Large intestine (tissue), 3 donors: ENCODE measurements at regions not wholly inside any gene's neighbourhood (a gene's known extent, or its start where the extent isn't known, plus 50 kb on each side); places are given as distances from the start of the nearest gene placed in this dataset.
"Not testable (repeated sequence)": the region's sequence is repeated elsewhere in the genome, so short reads cannot be mapped to it uniquely, and the experiment has no call there.

Experiments
- DNase-seq, 2 donors: peaks; one replicate each; pipeline versions ENCODE4 v3.0.0 to v3.0.0-alpha.2; 2013
- H3K27ac ChIP-seq: one replicate; pipeline ENCODE4 v1.5.1; 2013; ENCODE audit warnings: low read length
- H3K27me3 ChIP-seq: 2 replicates; pipeline ENCODE4 v1.6.1; 2013; ENCODE audit warnings: low read length; ENCODE audit not compliant: control insufficient read depth, insufficient read depth
- H3K36me3 ChIP-seq: 2 replicates; pipeline ENCODE4 v1.6.1; 2013; ENCODE audit warnings: low read length; ENCODE audit not compliant: control insufficient read depth, insufficient read depth
- H3K4me1 ChIP-seq: one replicate; pipeline ENCODE4 v1.6.1; 2013; ENCODE audit warnings: low read length; ENCODE audit not compliant: control insufficient read depth, insufficient read depth
- H3K4me3 ChIP-seq: one replicate; pipeline ENCODE4 v1.5.1; 2013; ENCODE audit warnings: low read length
- H3K9me3 ChIP-seq: one replicate; pipeline ENCODE4 v1.6.1; 2013; ENCODE audit warnings: mild to moderate bottlenecking, low read depth, low read length, moderate library complexity; ENCODE audit not compliant: control insufficient read depth
- WGBS: methylation state at CpG from one replicate; pipeline ENCODE4 v1.1.5; 2013; ENCODE audit warnings: low lambda C conversion rate; ENCODE audit not compliant: insufficient coverage; 5-methylcytosine and 5-hydroxymethylcytosine counted together

DNA sequence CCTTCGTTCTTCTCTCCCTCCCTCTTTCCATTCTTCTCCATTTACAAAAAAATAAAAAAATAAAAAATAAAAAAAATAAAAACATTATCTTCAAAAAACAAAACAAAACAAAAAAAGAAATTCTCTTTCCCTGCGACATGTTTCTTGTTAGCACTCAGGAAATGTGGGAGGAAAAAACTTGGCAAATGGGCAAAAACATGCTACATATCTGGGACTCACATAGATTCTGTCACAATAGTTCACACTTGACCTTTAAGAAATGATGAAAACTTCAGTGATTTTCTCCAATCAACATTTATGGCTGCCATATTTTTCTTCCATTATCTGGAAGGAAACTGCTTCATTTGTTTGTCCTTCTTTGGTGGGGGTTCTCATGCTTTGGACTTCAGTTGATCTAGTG, 109.3 kb downstream of the PRKAB2 start:
- H3K36me3 ChIP-seq = no peaks in the 10 kb centered on the region
- no peaks in the 10 kb centered on the region for H3K4me1 ChIP-seq
- no peaks in the 10 kb centered on the region for H3K27me3 ChIP-seq
- DNase-seq = no peak
- WGBS = 86% methylated on average over 1 of the region's 2 CpGs
- peaks cover 12% of the 10 kb centered on the region for H3K9me3 ChIP-seq
- no peak overlapping the region for H3K4me3 ChIP-seq
- no peak overlapping the region for H3K27ac ChIP-seq

DNA sequence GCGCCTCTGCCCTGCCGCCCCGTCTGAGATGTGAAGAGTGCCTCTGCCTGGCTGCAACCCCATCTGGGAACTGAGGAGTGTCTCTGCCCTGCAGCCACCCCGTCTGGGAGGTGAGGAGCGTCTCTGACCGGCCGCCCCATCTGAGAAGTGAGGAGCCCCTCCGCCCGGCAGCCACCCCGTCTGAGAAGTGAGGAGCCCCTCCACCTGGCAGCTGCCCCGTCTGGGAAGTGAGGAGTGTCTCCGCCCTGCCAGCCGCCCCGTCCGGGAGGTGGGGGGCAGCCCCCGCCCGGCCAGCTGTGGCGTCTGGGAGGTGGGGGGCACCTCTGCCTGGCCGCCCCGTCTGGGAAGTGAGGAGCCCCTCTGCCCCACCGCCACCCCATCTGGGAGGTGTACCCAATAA, 110.4 kb downstream of the PRKAB2 start:
- WGBS = no CpG with 5 or more reads among the region's 21 CpGs
- H3K4me1 ChIP-seq, H3K27ac ChIP-seq, H3K4me3 ChIP-seq, H3K36me3 ChIP-seq, H3K27me3 ChIP-seq, DNase-seq: not testable (repeated sequence)
- peaks cover 12% of the 10 kb centered on the region for H3K9me3 ChIP-seq

DNA sequence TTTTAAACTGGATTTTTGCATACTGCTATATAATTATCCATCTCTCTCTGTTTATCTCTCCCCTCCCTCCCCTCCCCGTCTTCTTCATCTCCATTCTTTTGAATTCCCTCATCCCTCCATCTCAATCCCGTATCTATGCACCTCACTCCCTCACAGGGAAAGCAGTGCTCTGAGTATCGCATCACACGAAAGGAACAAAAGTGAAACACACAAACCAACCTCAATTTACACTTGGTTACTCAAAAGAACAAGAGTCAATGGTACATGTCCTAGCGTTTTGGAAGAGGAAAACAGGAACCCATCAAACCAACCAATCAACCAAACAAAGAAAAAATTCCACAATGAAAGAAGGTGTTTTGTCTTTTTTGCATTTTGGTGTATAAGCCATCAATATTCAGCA, 115.1 kb downstream of the NBPF12 start:
- no peaks in the 10 kb centered on the region for H3K4me1 ChIP-seq
- no peak overlapping the region for H3K27ac ChIP-seq
- no peak overlapping the region for H3K4me3 ChIP-seq
- H3K36me3 ChIP-seq = no peaks in the 10 kb centered on the region
- H3K27me3 ChIP-seq = no peaks in the 10 kb centered on the region
- no peaks in the 10 kb centered on the region for H3K9me3 ChIP-seq
- no peak for DNase-seq
- 100% methylated on average over 2 of the region's 5 CpGs for WGBS

GRCh38 chr1:147052677-147053076, 114.6 kb downstream of the NBPF12 start:
- no peaks in the 10 kb centered on the region for H3K4me1 ChIP-seq
- H3K27ac ChIP-seq = no peak overlapping the region
- 94% methylated on average over 3 of the region's 5 CpGs for WGBS
- no peak for DNase-seq
- H3K27me3 ChIP-seq = no peaks in the 10 kb centered on the region
- no peak overlapping the region for H3K4me3 ChIP-seq
- no peaks in the 10 kb centered on the region for H3K36me3 ChIP-seq
- H3K9me3 ChIP-seq = no peaks in the 10 kb centered on the region

DNA sequence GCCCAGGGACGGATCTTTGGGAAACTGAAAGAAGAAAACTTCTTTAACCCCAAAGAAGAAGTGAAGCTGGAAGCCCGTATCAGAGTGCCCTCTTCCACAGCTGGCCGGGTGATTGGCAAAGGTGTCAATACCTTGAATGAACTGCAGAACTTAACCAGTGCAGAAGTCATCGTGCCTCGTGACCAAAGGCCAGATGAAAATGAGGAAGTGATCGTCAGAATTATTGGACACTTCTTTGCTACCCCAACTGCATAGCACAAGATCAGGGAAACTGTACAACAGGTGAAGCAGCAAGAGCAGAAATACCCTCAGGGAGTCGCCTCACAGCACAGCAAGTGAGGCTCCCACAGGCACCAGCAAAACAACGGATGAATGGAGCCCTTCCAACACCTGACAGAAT, 114.0 kb downstream of the NBPF12 start:
- no peak overlapping the region for H3K4me3 ChIP-seq
- no peaks in the 10 kb centered on the region for H3K4me1 ChIP-seq
- H3K27ac ChIP-seq = no peak overlapping the region
- no peak for DNase-seq
- no CpG with 5 or more reads among the region's 8 CpGs for WGBS
- H3K36me3 ChIP-seq = no peaks in the 10 kb centered on the region
- H3K9me3 ChIP-seq = no peaks in the 10 kb centered on the region
- H3K27me3 ChIP-seq = no peaks in the 10 kb centered on the region

- no peak for DNase-seq
- Histone ChIP-seq H3K4me1 (no peaks in the 10 kb centered on the region), H3K9me3 (no peaks in the 10 kb centered on the region), H3K27ac (no peak overlapping the region), H3K4me3 (no peak overlapping the region), H3K36me3 (no peaks in the 10 kb centered on the region), H3K27me3 (no peaks in the 10 kb centered on the region)
- no CpG with 5 or more reads among the region's 10 CpGs for WGBS
Measured at GRCh38 chr1:147051136-147051535, 113.0 kb downstream of the NBPF12 start.

- no CpG with 5 or more reads among the region's 31 CpGs for WGBS
- no peaks in the 10 kb centered on the region for H3K27me3 ChIP-seq
- no peaks in the 10 kb centered on the region for H3K36me3 ChIP-seq
- no peaks in the 10 kb centered on the region for H3K4me1 ChIP-seq
- no peak overlapping the region for H3K27ac ChIP-seq
- H3K9me3 ChIP-seq = no peaks in the 10 kb centered on the region
- no peak overlapping the region for H3K4me3 ChIP-seq
- DNase-seq = no peak
Measured at GRCh38 chr1:147050654-147051053, 112.5 kb downstream of the NBPF12 start.

DNA sequence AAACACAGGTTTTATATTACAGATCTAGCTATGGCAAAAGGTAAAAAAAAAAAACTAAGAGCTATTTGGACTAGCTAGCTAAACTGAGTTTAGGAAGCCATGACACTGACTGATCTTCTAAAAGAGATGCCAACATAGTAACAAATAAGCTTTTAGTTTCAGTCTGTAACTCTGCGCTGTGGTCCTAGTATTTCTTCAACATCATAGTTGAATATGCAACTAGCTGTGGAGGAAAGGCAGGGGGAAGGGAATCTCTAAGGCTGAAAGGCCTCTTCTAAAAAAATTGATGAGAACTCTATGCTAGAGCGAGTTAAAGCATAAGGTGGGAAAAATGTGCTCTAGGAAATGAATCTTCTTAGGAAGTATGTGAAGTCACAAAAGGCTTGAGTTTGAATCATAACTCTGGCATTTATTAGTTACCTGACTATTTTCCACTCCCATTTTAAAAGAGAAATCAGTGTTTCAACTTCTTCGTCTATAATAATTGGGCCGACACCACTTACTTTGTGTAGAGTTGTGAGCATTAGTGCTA, 108.8 kb downstream of the NBPF12 start:
- H3K27ac ChIP-seq, H3K4me1 ChIP-seq, H3K4me3 ChIP-seq, H3K9me3 ChIP-seq, DNase-seq, H3K27me3 ChIP-seq, H3K36me3 ChIP-seq: not testable (repeated sequence)
- 83% methylated on average over 1 of the region's 4 CpGs for WGBS

- 86% methylated on average over 1 of the region's 1 CpG for WGBS
- peaks cover 3% of the 10 kb centered on the region for H3K27me3 ChIP-seq
- no peaks in the 10 kb centered on the region for H3K36me3 ChIP-seq
- H3K4me3 ChIP-seq = no peak overlapping the region
- no peak for DNase-seq
- no peak overlapping the region for H3K27ac ChIP-seq
- no peaks in the 10 kb centered on the region for H3K9me3 ChIP-seq
- H3K4me1 ChIP-seq = no peaks in the 10 kb centered on the region
Measured at GRCh38 chr1:147046189-147046862, 108.2 kb downstream of the NBPF12 start.
